ENCODE measurements at regions not wholly inside any gene's neighbourhood (a gene's known extent, or its start where the extent isn't known, plus 50 kb on each side); places are given as distances from the start of the nearest gene placed in this dataset.

DNA sequence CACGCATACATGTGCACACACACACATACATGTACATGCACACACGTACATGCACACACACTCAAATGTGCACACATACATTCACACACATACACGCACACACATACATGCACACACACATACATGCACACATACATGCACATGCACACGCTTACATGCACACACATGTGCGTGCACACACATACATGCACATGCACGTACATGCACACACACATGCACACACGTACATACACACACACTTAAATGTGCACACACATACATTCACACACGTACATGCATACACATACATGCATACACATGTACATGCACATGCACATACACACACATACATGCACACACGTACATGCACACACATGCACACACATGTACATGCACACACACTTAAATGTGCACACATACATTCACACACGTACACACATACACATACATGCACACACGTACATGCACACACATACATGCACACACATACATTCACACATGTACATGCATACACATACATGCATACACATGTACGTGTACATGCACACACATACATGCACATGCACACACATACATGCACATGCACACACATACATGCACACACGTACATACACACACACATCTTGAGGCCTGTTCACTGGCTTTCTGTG, 283.7 kb upstream of the ID2 start:
- TF ChIP-seq, protein P1, sequence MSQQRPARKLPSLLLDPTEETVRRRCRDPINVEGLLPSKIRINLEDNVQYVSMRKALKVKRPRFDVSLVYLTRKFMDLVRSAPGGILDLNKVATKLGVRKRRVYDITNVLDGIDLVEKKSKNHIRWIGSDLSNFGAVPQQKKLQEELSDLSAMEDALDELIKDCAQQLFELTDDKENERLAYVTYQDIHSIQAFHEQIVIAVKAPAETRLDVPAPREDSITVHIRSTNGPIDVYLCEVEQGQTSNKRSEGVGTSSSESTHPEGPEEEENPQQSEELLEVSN (IDR thresholded peaks at IDR 0.05; ENCODE audit: borderline replicate concordance, low read depth), result no peak
- no peak for TF ChIP-seq REST (IDR thresholded peaks at IDR 0.05)
- TF ChIP-seq CHD2 (IDR thresholded peaks at IDR 0.05; ENCODE audit: low read length, partially characterized antibody), result no peak
